CD8-positive, alpha-beta memory T cell (primary cell): ENCODE measurements at regions not wholly inside any gene's neighbourhood (a gene's known extent, or its start where the extent isn't known, plus 50 kb on each side); places are given as distances from the start of the nearest gene placed in this dataset.

ENCODE experiments used
- CTCF ChIA-PET: fragments of 350-600 bp; sonication (Branson Sonifier 250); formaldehyde crosslinking; loops from one replicate; lab custom pipeline; 2021; ENCODE audit warnings: antibody characterized with exemption; lab: Charles Lee
- POLR2A ChIA-PET: fragments of 350-600 bp; sonication (Branson Sonifier 250); formaldehyde crosslinking; loops from one replicate; lab custom pipeline; 2021; ENCODE audit warnings: antibody characterized with exemption; lab: Charles Lee
- DNase-seq, 5 donors: peaks; one replicate each; pipeline versions ENCODE4 v3.0.0 to v3.0.0-alpha.2; 2020 to 2022; ENCODE audit warnings: mixed read lengths in 1 of 5
- H3K27ac ChIP-seq: one replicate; pipeline ENCODE4 v1.7.0; 2013; ENCODE audit warnings: low read depth, mild to moderate bottlenecking, low read length, moderate library complexity
- H3K27me3 ChIP-seq: 2 replicates; pipeline ENCODE4 v1.7.0; 2013; ENCODE audit warnings: low read length, mild to moderate bottlenecking; ENCODE audit not compliant: insufficient read depth, poor library complexity, severe bottlenecking
- H3K36me3 ChIP-seq: 2 replicates; pipeline ENCODE4 v1.7.0; 2013; ENCODE audit warnings: mild to moderate bottlenecking, low read length, moderate library complexity; ENCODE audit not compliant: insufficient read depth
- H3K4me1 ChIP-seq: 2 replicates; pipeline ENCODE4 v1.7.0; 2013; ENCODE audit warnings: mild to moderate bottlenecking, low read length, moderate library complexity; ENCODE audit not compliant: insufficient read depth
- H3K4me3 ChIP-seq: 2 replicates; pipeline ENCODE4 v1.7.0; 2013; ENCODE audit warnings: mild to moderate bottlenecking, low read length
- H3K9me3 ChIP-seq: 2 replicates; pipeline ENCODE4 v1.7.0; 2013; ENCODE audit warnings: mild to moderate bottlenecking, low read length
- H3K27ac Mint-ChIP-seq, 8 donors: one replicate each; pipeline ENCODE4 v1.8.0; 2020 to 2021; ENCODE audit warnings: mixed read lengths in 8 of 8, mild to moderate bottlenecking in 6 of 8, inconsistent platforms in 3 of 8, moderate library complexity in 3 of 8
- H3K27me3 Mint-ChIP-seq, 2 donors: one replicate each; pipeline ENCODE4 v1.8.0; 2020 to 2021; ENCODE audit warnings: mixed read lengths in 2 of 2, mild to moderate bottlenecking in 1 of 2, moderate library complexity in 1 of 2
- H3K36me3 Mint-ChIP-seq, 3 donors: one replicate each; pipeline ENCODE4 v1.8.0; 2020 to 2021; ENCODE audit warnings: mixed read lengths in 3 of 3, inconsistent platforms in 1 of 3, mild to moderate bottlenecking in 1 of 3
- H3K4me1 Mint-ChIP-seq, 3 donors: one replicate each; pipeline ENCODE4 v1.8.0; 2020 to 2021; ENCODE audit warnings: mixed read lengths in 3 of 3, inconsistent platforms in 1 of 3, mild to moderate bottlenecking in 1 of 3
- H3K4me3 Mint-ChIP-seq, 7 donors: one replicate each; pipeline ENCODE4 v1.8.0; 2020 to 2021; ENCODE audit warnings: mixed read lengths in 7 of 7, mild to moderate bottlenecking in 6 of 7, moderate library complexity in 4 of 7, inconsistent platforms in 2 of 7
- H3K9me3 Mint-ChIP-seq, 5 donors: one replicate each; pipeline ENCODE4 v1.8.0; 2020 to 2022; ENCODE audit warnings: mixed read lengths in 5 of 5, mild to moderate bottlenecking in 3 of 5, moderate library complexity in 2 of 5, inconsistent platforms in 1 of 5

- H3K27me3 ChIP-seq = no peaks in the 10 kb centered on the region
- no peak overlapping the region for H3K4me3 ChIP-seq
- Mint-ChIP-seq H3K4me3 (no peak overlapping the region), H3K27me3 (no peaks in the 10 kb centered on the region), H3K36me3 (no peaks in the 10 kb centered on the region), H3K9me3 (peaks cover 0 to 21% (median under 1%) of the 10 kb centered on the region in 5 donors), H3K27ac (no peak overlapping the region), H3K4me1 (no peaks in the 10 kb centered on the region)
- POLR2A ChIA-PET = no interaction called here
- H3K27ac ChIP-seq = no peak overlapping the region
- H3K9me3 ChIP-seq = no peaks in the 10 kb centered on the region
- H3K36me3 ChIP-seq = no peaks in the 10 kb centered on the region
- CTCF ChIA-PET = no interaction called here
- H3K4me1 ChIP-seq = no peaks in the 10 kb centered on the region
- no peak for DNase-seq
Observed at GRCh38 chr3:62926494-62926893, 51.3 kb upstream of the CADPS start.

- POLR2A ChIA-PET = no interaction called here
- Histone ChIP-seq H3K4me1 (no peaks in the 10 kb centered on the region), H3K36me3 (no peaks in the 10 kb centered on the region), H3K4me3 (no peak overlapping the region), H3K27ac (no peak overlapping the region), H3K9me3 (no peaks in the 10 kb centered on the region), H3K27me3 (no peaks in the 10 kb centered on the region)
- Mint-ChIP-seq H3K27me3 (no peaks in the 10 kb centered on the region), H3K9me3 (peaks cover 0 to 16% (median 0%) of the 10 kb centered on the region in 5 donors), H3K36me3 (no peaks in the 10 kb centered on the region), H3K4me3 (no peak overlapping the region), H3K27ac (peak overlapping the region in 1 of 8 donors; percentile 0), H3K4me1 (no peaks in the 10 kb centered on the region)
- DNase-seq = no peak
- CTCF ChIA-PET = no interaction called here
Observed at GRCh38 chr3:62928256-62928655, 53.0 kb upstream of the CADPS start.

GRCh38 chr3:62929771-62930170 is 54.6 kb upstream of the CADPS start:
- Histone ChIP-seq H3K27me3 (no peaks in the 10 kb centered on the region), H3K9me3 (no peaks in the 10 kb centered on the region), H3K4me3 (no peak overlapping the region), H3K27ac (no peak overlapping the region), H3K36me3 (no peaks in the 10 kb centered on the region), H3K4me1 (no peaks in the 10 kb centered on the region)
- POLR2A ChIA-PET = no interaction called here
- H3K27ac Mint-ChIP-seq = no peak overlapping the region
- no peak overlapping the region for H3K4me3 Mint-ChIP-seq
- no peaks in the 10 kb centered on the region for H3K4me1 Mint-ChIP-seq
- DNase-seq = no peak
- no peaks in the 10 kb centered on the region for H3K36me3 Mint-ChIP-seq
- H3K27me3 Mint-ChIP-seq = no peaks in the 10 kb centered on the region
- H3K9me3 Mint-ChIP-seq = peaks cover 0 to 10% (median 1%) of the 10 kb centered on the region in 5 donors
- CTCF ChIA-PET = no interaction called here

- CTCF ChIA-PET = no interaction called here
- Histone ChIP-seq H3K4me3 (no peak overlapping the region), H3K27ac (no peak overlapping the region), H3K27me3 (no peaks in the 10 kb centered on the region), H3K36me3 (no peaks in the 10 kb centered on the region), H3K4me1 (no peaks in the 10 kb centered on the region), H3K9me3 (no peaks in the 10 kb centered on the region)
- Mint-ChIP-seq H3K4me1 (no peaks in the 10 kb centered on the region), H3K9me3 (peaks cover 0 to 13% (median 6%) of the 10 kb centered on the region in 5 donors), H3K36me3 (no peaks in the 10 kb centered on the region), H3K4me3 (no peak overlapping the region), H3K27ac (no peak overlapping the region), H3K27me3 (no peaks in the 10 kb centered on the region)
- DNase-seq = no peak
- POLR2A ChIA-PET = no interaction called here
Observed at GRCh38 chr3:62935793-62936192, 60.6 kb upstream of the CADPS start.

GRCh38 chr3:62936626-62937254 is 61.5 kb upstream of the CADPS start:
- Mint-ChIP-seq H3K27me3 (no peaks in the 10 kb centered on the region), H3K27ac (no peak overlapping the region), H3K36me3 (no peaks in the 10 kb centered on the region), H3K4me1 (no peaks in the 10 kb centered on the region), H3K9me3 (peaks cover 0 to 13% (median 6%) of the 10 kb centered on the region in 5 donors), H3K4me3 (no peak overlapping the region)
- Histone ChIP-seq H3K36me3 (no peaks in the 10 kb centered on the region), H3K9me3 (no peaks in the 10 kb centered on the region), H3K4me3 (no peak overlapping the region), H3K27me3 (no peaks in the 10 kb centered on the region), H3K4me1 (no peaks in the 10 kb centered on the region), H3K27ac (no peak overlapping the region)
- ChIA-PET CTCF (no interaction called here), POLR2A (no interaction called here)
- DNase-seq = no peak

- H3K4me1 ChIP-seq = no peaks in the 10 kb centered on the region
- H3K27ac Mint-ChIP-seq = no peak overlapping the region
- POLR2A ChIA-PET = no interaction called here
- no peaks in the 10 kb centered on the region for H3K36me3 Mint-ChIP-seq
- no peaks in the 10 kb centered on the region for H3K27me3 ChIP-seq
- no peaks in the 10 kb centered on the region for H3K4me1 Mint-ChIP-seq
- no peak for DNase-seq
- no peaks in the 10 kb centered on the region for H3K9me3 ChIP-seq
- CTCF ChIA-PET = no interaction called here
- no peak overlapping the region for H3K4me3 ChIP-seq
- H3K36me3 ChIP-seq = no peaks in the 10 kb centered on the region
- no peak overlapping the region for H3K4me3 Mint-ChIP-seq
- H3K27me3 Mint-ChIP-seq = no peaks in the 10 kb centered on the region
- H3K27ac ChIP-seq = no peak overlapping the region
- peaks cover 0 to 13% (median 6%) of the 10 kb centered on the region in 5 donors for H3K9me3 Mint-ChIP-seq
Observed at GRCh38 chr3:62938583-62938982, 63.4 kb upstream of the CADPS start.

GRCh38 chr3:62939707-62940106 is 64.5 kb upstream of the CADPS start:
- no peak for DNase-seq
- no peak overlapping the region for H3K4me3 Mint-ChIP-seq

GRCh38 chr3:62940771-62941563 is 65.8 kb upstream of the CADPS start:
- Mint-ChIP-seq H3K27me3 (no peaks in the 10 kb centered on the region), H3K36me3 (no peaks in the 10 kb centered on the region), H3K4me1 (no peaks in the 10 kb centered on the region), H3K4me3 (no peak overlapping the region), H3K9me3 (peaks cover 0 to 8% (median 4%) of the 10 kb centered on the region in 5 donors), H3K27ac (no peak overlapping the region)
- H3K27me3 ChIP-seq = no peaks in the 10 kb centered on the region
- no peaks in the 10 kb centered on the region for H3K9me3 ChIP-seq
- H3K4me3 ChIP-seq = no peak overlapping the region
- CTCF ChIA-PET = no interaction called here
- no peaks in the 10 kb centered on the region for H3K4me1 ChIP-seq
- DNase-seq = no peak
- H3K27ac ChIP-seq = no peak overlapping the region
- H3K36me3 ChIP-seq = no peaks in the 10 kb centered on the region
- POLR2A ChIA-PET = no interaction called here

More at GRCh38 chr3:62939707-62940106, 64.5 kb upstream of the CADPS start:
- no peak overlapping the region for H3K27ac ChIP-seq
- Mint-ChIP-seq H3K4me1 (no peaks in the 10 kb centered on the region), H3K9me3 (peaks cover 0 to 13% (median 6%) of the 10 kb centered on the region in 5 donors), H3K27ac (no peak overlapping the region), H3K27me3 (no peaks in the 10 kb centered on the region), H3K36me3 (no peaks in the 10 kb centered on the region)
- no peaks in the 10 kb centered on the region for H3K36me3 ChIP-seq
- H3K27me3 ChIP-seq = no peaks in the 10 kb centered on the region
- no peaks in the 10 kb centered on the region for H3K9me3 ChIP-seq
- POLR2A ChIA-PET = no interaction called here
- CTCF ChIA-PET = no interaction called here
- no peak overlapping the region for H3K4me3 ChIP-seq
- H3K4me1 ChIP-seq = no peaks in the 10 kb centered on the region
